Ascending aorta (tissue), 2 donors: ENCODE measurements at regions not wholly inside any gene's neighbourhood (a gene's known extent, or its start where the extent isn't known, plus 50 kb on each side); places are given as distances from the start of the nearest gene placed in this dataset.
A peak's percentile ranks its signal among the peaks of the same experiment; 100 is the strongest.

ENCODE experiments used
- DNase-seq, 2 donors: peaks; one replicate each; pipeline ENCODE4 v3.0.0-alpha.2; 2019; ENCODE audit warnings: low spot score in 2 of 2
- H3K27ac ChIP-seq, 2 donors: fragments of 200-600 bp; sonication (generic); one replicate each; pipeline ENCODE4 v1.5.1; 2016 to 2017; ENCODE audit warnings: mild to moderate bottlenecking in 1 of 2
- H3K27me3 ChIP-seq: fragments of 200-600 bp; sonication (generic); one replicate; pipeline ENCODE4 v1.5.1; 2017
- H3K36me3 ChIP-seq, 2 donors: fragments of 200-600 bp; sonication (generic); one replicate each; pipeline ENCODE4 v1.5.1; 2016
- H3K4me1 ChIP-seq, 2 donors: fragments of 200-600 bp; sonication (generic); one replicate each; pipeline ENCODE4 v1.5.1; 2016 to 2017; ENCODE audit warnings: mild to moderate bottlenecking in 1 of 2
- H3K4me3 ChIP-seq, 2 donors: fragments of 200-600 bp; sonication (generic); one replicate each; pipeline ENCODE4 v1.5.1; 2016 to 2017; ENCODE audit warnings: mild to moderate bottlenecking in 1 of 2
- H3K9me3 ChIP-seq, 2 donors: fragments of 200-600 bp; sonication (generic); one replicate each; pipeline ENCODE4 v1.5.1; 2016
- intact Hi-C: fragments of 100-400 bp; cut with DNase I; formaldehyde crosslinking; loops from one replicate; pipeline ENCODE4 v1.15.1; 2023
- TF ChIP-seq, protein P1 (sequence below), 3 experiments: fragments of 200-600 bp in 2 of 3; fragments of 450-650 bp in 1 of 3; sonication (generic) in 2 of 3; IDR thresholded peaks; one replicate each; pipeline ENCODE4 v1.5.1; 2016 to 2019; ENCODE audit warnings: antibody characterized with exemption in 3 of 3, mild to moderate bottlenecking in 1 of 3, moderate library complexity in 1 of 3

DNA sequence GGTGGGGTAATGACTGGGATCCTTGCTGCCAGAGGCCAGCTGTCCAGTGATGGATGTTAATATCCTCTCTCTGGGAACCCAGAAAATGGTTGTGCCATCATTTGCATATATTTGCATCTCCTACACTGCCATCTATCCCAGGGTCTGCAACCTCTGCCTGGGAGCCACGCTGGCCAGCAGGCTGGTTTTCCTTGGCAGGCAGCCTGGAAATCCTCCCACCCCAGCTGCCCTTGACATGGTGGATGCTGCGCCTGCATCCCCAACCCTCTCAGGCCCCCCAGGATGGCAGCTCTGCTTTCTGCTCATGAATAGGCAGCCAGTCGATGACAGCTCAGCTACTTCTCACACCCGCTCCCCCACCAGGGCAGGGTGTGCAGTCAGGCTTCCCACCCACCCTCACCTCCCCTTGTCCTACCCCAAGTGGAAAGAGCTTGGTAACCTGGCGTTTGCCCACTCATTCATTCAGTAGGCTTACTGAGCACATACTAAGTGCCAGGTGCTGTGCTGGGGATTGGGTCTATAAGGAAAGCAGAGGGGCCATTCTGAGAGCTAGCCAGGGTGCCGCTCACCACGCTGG lies 202.5 kb downstream of the TRIM29 start:
- intact Hi-C loops = no loop called here
- Histone ChIP-seq H3K36me3 (no peaks in the 10 kb centered on the region), H3K4me3 (no peak overlapping the region), H3K4me1 (no peaks in the 10 kb centered on the region), H3K9me3 (no peaks in the 10 kb centered on the region), H3K27ac (no peak overlapping the region), H3K27me3 (no peaks in the 10 kb centered on the region)
- TF ChIP-seq, protein P1, sequence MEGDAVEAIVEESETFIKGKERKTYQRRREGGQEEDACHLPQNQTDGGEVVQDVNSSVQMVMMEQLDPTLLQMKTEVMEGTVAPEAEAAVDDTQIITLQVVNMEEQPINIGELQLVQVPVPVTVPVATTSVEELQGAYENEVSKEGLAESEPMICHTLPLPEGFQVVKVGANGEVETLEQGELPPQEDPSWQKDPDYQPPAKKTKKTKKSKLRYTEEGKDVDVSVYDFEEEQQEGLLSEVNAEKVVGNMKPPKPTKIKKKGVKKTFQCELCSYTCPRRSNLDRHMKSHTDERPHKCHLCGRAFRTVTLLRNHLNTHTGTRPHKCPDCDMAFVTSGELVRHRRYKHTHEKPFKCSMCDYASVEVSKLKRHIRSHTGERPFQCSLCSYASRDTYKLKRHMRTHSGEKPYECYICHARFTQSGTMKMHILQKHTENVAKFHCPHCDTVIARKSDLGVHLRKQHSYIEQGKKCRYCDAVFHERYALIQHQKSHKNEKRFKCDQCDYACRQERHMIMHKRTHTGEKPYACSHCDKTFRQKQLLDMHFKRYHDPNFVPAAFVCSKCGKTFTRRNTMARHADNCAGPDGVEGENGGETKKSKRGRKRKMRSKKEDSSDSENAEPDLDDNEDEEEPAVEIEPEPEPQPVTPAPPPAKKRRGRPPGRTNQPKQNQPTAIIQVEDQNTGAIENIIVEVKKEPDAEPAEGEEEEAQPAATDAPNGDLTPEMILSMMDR (IDR thresholded peaks at IDR 0.05) = no peak
- peak in 1 of 2 donors; percentile 55 for DNase-seq

DNA sequence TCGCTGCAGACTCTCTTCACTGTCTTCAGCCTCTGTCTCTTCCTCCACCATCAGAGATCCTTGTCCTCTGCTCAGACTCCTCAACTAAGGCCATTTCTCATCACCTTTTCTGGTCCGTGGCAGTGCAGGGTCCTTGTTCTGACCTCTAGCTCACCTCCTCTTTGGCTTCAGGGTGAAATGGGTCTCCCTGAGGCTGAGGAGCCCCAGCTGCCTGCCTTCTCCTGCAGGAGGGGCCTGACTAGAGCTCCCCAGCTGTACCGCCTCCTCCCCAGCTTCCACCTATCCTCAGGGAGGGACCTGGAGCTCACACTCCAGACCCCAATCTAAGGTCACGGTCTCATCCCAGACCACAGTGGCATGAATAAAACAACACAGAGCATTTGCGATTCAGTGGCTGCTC lies 203.0 kb downstream of the TRIM29 start:
- Histone ChIP-seq H3K36me3 (no peaks in the 10 kb centered on the region), H3K4me3 (no peak overlapping the region), H3K9me3 (no peaks in the 10 kb centered on the region), H3K4me1 (no peaks in the 10 kb centered on the region), H3K27ac (no peak overlapping the region), H3K27me3 (no peaks in the 10 kb centered on the region)
- no peak for DNase-seq
- TF ChIP-seq, protein P1 (IDR thresholded peaks at IDR 0.05) = no peak
- intact Hi-C loops = no loop called here

DNA sequence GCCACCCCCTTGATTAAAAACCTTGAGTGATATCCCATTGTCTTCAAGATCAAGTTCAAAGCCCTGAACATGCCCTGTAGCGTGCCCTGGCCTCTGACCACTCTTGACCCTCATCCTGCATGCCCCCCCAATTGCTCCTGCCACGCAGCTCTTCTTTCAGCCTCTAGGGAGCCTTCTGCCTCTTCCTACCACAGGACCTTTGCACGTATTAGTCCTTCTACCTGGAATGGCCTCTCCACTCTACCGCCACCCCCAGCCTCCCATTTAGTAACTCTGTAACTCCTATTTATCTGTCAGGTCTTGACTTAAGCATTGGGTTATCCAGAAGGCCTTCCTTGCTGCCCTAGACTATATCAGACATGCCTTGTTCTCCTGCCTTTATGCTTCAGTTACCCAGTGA lies 203.6 kb downstream of the TRIM29 start:
- H3K4me1 ChIP-seq = no peaks in the 10 kb centered on the region
- H3K27me3 ChIP-seq = no peaks in the 10 kb centered on the region
- intact Hi-C loops = no loop called here
- TF ChIP-seq, protein P1 (IDR thresholded peaks at IDR 0.05) = no peak
- DNase-seq = no peak
- no peak overlapping the region for H3K27ac ChIP-seq
- no peaks in the 10 kb centered on the region for H3K9me3 ChIP-seq
- no peaks in the 10 kb centered on the region for H3K36me3 ChIP-seq
- no peak overlapping the region for H3K4me3 ChIP-seq

- Histone ChIP-seq H3K9me3 (no peaks in the 10 kb centered on the region), H3K36me3 (no peaks in the 10 kb centered on the region), H3K27me3 (no peaks in the 10 kb centered on the region), H3K4me3 (no peak overlapping the region), H3K4me1 (no peaks in the 10 kb centered on the region), H3K27ac (no peak overlapping the region)
- intact Hi-C loops = no loop called here
- TF ChIP-seq, protein P1 (IDR thresholded peaks at IDR 0.05) = no peak
- DNase-seq = no peak
Measured at GRCh38 chr11:119933584-119933983, 204.3 kb downstream of the TRIM29 start.

GRCh38 chr11:119932828-119933562 lies 204.0 kb upstream of the NECTIN1 start:
- Histone ChIP-seq H3K4me1 (no peaks in the 10 kb centered on the region), H3K27me3 (no peaks in the 10 kb centered on the region), H3K4me3 (no peak overlapping the region), H3K9me3 (no peaks in the 10 kb centered on the region), H3K36me3 (no peaks in the 10 kb centered on the region), H3K27ac (no peak overlapping the region)
- intact Hi-C loops = no loop called here
- TF ChIP-seq, protein P1 (IDR thresholded peaks at IDR 0.05) = no peak
- no peak for DNase-seq
